ENCODE measurements at regions not wholly inside any gene's neighbourhood (a gene's known extent, or its start where the extent isn't known, plus 50 kb on each side); places are given as distances from the start of the nearest gene placed in this dataset.

DNA sequence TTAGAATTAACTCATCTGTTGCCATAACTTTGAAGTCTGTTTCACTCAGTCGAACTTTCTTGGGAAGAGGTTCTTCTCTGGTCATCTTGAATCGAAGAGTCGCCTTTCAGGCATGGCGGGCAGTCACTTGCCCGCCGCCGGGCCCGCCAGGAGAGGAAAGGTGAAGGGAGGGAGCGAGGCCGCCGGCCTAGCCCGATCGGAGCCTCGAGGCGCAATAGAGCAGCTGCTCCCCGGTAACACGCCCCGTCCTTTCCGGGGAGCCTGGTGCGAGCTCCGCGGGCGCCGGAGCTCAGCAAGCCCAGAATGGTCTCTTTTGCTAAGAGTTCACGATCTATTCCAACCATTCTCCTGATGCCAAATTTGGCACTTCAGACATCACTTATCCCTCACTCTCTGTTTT is 591.8 kb downstream of the TFAP2B start:
- Histone ChIP-seq H3K4me3 (no peak overlapping the region), H3K4me1 (no peaks in the 10 kb centered on the region), H3K27ac (no peak overlapping the region), H3K27me3 (no peaks in the 10 kb centered on the region), H3K36me3 (no peaks in the 10 kb centered on the region), H3K9me3 (no peaks in the 10 kb centered on the region)
- no peak for DNase-seq
- intact Hi-C loops (cut with DNase I; ENCODE audit: low total_unique reads): no loop called here
- WGBS, 5 donors: 82 to 95% (median 92%) methylated on average over 21 to 25 of the region's 25 CpGs
- TF ChIP-seq POLR2A (IDR thresholded peaks at IDR 0.05) (no peak), POLR2AphosphoS5 (IDR thresholded peaks at IDR 0.05) (no peak), EP300 (IDR thresholded peaks at IDR 0.05) (no peak)
- TF ChIP-seq, protein P1, sequence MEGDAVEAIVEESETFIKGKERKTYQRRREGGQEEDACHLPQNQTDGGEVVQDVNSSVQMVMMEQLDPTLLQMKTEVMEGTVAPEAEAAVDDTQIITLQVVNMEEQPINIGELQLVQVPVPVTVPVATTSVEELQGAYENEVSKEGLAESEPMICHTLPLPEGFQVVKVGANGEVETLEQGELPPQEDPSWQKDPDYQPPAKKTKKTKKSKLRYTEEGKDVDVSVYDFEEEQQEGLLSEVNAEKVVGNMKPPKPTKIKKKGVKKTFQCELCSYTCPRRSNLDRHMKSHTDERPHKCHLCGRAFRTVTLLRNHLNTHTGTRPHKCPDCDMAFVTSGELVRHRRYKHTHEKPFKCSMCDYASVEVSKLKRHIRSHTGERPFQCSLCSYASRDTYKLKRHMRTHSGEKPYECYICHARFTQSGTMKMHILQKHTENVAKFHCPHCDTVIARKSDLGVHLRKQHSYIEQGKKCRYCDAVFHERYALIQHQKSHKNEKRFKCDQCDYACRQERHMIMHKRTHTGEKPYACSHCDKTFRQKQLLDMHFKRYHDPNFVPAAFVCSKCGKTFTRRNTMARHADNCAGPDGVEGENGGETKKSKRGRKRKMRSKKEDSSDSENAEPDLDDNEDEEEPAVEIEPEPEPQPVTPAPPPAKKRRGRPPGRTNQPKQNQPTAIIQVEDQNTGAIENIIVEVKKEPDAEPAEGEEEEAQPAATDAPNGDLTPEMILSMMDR (IDR thresholded peaks at IDR 0.05): no peak

DNA sequence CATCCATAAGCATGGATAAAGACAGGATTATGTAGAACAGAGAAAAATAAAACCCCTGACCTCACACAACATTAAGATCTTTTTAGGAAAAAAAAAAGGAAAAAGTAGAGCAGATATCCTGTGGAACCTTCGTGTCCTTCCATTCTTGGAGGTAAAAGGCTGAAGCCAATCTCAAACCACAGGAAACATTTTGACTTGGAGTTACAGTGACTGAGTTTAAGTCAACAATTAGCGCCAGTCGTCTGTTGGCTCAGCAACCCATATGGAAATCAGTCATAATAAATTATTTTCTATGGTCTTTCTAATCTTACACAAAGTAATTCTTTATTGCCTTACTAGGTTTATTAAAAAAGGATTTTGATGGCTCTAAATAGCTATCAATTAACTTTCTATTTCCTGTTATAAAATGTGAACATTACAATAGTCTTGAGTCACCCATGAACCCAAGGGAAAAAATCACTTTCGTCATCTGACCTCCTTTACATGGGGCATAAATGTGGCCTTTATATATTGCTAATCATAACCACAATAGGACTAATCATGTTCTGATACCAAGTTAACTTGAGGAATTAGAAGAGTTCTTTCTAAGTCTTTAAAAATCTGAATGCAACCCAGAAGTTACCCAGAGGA is 592.9 kb downstream of the TFAP2B start:
- Histone ChIP-seq H3K9me3 (no peaks in the 10 kb centered on the region), H3K36me3 (no peaks in the 10 kb centered on the region), H3K27me3 (no peaks in the 10 kb centered on the region), H3K27ac (no peak overlapping the region), H3K4me1 (no peaks in the 10 kb centered on the region), H3K4me3 (no peak overlapping the region)
- 50 to 61% (median 58%) methylated on average over 4 of the region's 4 CpGs for WGBS, 5 donors
- intact Hi-C loops (cut with DNase I; ENCODE audit: low total_unique reads): no loop called here
- TF ChIP-seq POLR2AphosphoS5 (IDR thresholded peaks at IDR 0.05) (no peak), EP300 (IDR thresholded peaks at IDR 0.05) (no peak), POLR2A (IDR thresholded peaks at IDR 0.05) (no peak)
- TF ChIP-seq, protein P1 (IDR thresholded peaks at IDR 0.05): no peak
- no peak for DNase-seq

DNA sequence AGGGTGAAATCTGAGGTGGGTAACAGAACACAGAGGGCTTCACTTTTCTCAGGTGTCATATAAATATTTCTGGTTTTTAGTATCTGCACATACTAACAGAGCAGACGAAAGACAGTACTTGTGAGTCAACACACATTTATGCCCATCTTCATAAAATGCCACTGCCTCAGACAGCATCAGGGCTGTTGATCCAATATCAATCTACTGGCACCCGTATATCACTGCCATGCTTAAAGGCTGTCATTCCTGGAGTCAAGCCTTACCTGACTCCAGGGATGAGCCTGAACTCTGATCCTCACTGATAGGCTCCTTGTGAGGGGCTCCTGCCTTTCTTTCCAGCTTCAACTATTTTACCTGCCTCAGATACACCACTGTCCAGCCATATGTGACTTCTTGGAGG is 595.7 kb downstream of the TFAP2B start:
- Histone ChIP-seq H3K9me3 (no peaks in the 10 kb centered on the region), H3K27me3 (no peaks in the 10 kb centered on the region), H3K36me3 (no peaks in the 10 kb centered on the region), H3K4me3 (no peak overlapping the region), H3K27ac (no peak overlapping the region), H3K4me1 (no peaks in the 10 kb centered on the region)
- DNase-seq: no peak
- TF ChIP-seq EP300 (IDR thresholded peaks at IDR 0.05) (no peak), POLR2A (IDR thresholded peaks at IDR 0.05) (no peak), POLR2AphosphoS5 (IDR thresholded peaks at IDR 0.05) (no peak)
- TF ChIP-seq, protein P1 (IDR thresholded peaks at IDR 0.05): no peak
- intact Hi-C loops (cut with DNase I; ENCODE audit: low total_unique reads): no loop called here
- WGBS, 5 donors: 81 to 97% (median 82%) methylated on average over 2 of the region's 2 CpGs

DNA sequence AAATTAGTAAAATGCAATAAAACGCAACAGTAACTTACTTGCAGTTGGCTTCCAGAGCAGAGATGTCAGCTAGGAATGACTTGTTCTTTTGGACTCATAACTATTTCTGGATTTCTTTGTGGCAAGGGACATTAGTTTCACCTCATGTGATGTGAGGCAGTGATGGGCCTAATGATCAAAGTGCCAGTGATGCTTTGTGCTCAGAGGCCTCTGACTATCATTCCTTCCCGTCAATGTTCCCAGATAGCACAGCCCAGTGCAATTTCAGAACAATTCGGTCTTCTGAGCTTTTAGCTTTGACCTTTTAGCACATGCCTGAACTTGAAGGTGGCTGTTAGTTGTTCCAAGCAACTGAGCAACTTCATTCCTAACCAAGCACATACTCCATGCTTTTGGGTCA is 596.8 kb downstream of the TFAP2B start:
- TF ChIP-seq POLR2AphosphoS5 (IDR thresholded peaks at IDR 0.05) (no peak), POLR2A (IDR thresholded peaks at IDR 0.05) (no peak), EP300 (IDR thresholded peaks at IDR 0.05) (no peak)
- TF ChIP-seq, protein P1 (IDR thresholded peaks at IDR 0.05): no peak
- Histone ChIP-seq H3K4me1 (no peaks in the 10 kb centered on the region), H3K36me3 (no peaks in the 10 kb centered on the region), H3K9me3 (no peaks in the 10 kb centered on the region), H3K4me3 (no peak overlapping the region), H3K27me3 (no peaks in the 10 kb centered on the region), H3K27ac (no peak overlapping the region)
- WGBS, 5 donors: 70 to 90% (median 85%) methylated on average over 3 of the region's 3 CpGs
- DNase-seq: no peak
- intact Hi-C loops (cut with DNase I; ENCODE audit: low total_unique reads): no loop called here

All from stomach (tissue), 8 donors.